NCI-H524 (cell line): ENCODE measurements at regions not wholly inside any gene's neighbourhood (a gene's known extent, or its start where the extent isn't known, plus 50 kb on each side); places are given as distances from the start of the nearest gene placed in this dataset.
"Not testable (repeated sequence)": the region's sequence is repeated elsewhere in the genome, so short reads cannot be mapped to it uniquely, and the experiment has no call there.

ENCODE experiments used
- DNase-seq, 2 experiments: peaks; one replicate each; lab custom pipeline; 2025; lab: John Stamatoyannopoulos, UW

DNA sequence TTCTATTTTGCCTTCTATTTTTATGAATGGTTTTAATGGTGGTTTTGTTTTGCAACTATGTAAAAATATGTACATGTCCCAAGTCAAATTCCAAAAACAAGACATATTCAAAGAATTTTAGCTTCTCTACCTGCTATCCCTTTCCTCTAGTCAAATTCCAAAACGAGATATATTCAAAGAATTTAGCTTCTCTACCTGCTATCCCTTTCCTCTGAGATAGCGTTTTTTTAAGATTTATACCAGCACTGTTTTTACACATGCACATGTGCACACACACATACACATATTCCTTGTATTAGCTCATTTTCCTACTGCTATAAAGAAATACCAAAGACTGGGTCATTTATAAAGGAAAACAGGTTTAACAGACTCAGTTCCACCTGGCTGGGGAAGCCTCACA is 199.1 kb upstream of the ARL4C start:
- no peak for DNase-seq

- DNase-seq = no peak
Observed at GRCh38 chr2:234694244-234695013, 197.5 kb upstream of the ARL4C start.

DNA sequence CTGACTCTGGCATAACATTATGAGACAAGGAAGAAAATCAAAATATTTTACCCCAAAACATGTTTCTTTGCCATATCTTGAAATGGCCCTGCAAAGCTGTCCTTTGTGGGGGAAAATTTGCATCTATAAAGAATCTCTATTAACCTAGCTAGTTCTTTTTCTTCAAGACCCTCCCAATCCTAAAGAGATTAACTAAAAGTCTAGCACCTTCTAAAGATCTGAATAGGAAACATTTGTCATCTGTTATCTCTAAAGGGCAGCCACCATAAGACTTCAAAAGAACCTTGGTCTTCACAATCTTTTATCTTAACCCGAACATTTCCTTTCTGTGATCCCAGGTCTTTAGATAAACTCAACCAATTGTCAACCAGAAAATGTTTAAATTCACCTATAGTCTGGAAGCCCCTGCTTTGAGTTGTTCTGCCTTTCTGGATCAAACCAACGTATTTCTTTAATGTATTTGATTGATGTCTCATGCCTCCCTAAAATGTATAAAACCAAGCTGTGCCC is 196.9 kb upstream of the ARL4C start:
- not testable (repeated sequence) for DNase-seq

DNA sequence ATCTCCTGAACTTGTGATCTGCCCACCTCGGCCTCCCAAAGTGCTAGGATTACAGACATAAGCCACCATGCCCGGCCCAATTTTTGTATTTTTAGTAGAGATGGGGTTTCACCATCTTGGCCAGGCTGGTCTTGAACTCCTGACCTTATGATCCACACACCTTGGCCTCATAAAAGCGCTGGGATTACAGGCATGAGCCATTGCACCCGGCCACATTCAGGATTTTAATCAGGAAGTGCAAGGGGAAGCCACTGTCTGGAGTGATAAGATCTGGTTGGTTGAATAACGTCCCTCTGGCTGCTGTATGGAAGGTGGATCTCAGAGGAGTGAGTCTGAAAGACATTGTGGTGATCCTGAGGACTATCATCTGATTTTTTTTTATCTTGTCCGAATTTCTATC is 196.3 kb upstream of the ARL4C start:
- not testable (repeated sequence) for DNase-seq

DNA sequence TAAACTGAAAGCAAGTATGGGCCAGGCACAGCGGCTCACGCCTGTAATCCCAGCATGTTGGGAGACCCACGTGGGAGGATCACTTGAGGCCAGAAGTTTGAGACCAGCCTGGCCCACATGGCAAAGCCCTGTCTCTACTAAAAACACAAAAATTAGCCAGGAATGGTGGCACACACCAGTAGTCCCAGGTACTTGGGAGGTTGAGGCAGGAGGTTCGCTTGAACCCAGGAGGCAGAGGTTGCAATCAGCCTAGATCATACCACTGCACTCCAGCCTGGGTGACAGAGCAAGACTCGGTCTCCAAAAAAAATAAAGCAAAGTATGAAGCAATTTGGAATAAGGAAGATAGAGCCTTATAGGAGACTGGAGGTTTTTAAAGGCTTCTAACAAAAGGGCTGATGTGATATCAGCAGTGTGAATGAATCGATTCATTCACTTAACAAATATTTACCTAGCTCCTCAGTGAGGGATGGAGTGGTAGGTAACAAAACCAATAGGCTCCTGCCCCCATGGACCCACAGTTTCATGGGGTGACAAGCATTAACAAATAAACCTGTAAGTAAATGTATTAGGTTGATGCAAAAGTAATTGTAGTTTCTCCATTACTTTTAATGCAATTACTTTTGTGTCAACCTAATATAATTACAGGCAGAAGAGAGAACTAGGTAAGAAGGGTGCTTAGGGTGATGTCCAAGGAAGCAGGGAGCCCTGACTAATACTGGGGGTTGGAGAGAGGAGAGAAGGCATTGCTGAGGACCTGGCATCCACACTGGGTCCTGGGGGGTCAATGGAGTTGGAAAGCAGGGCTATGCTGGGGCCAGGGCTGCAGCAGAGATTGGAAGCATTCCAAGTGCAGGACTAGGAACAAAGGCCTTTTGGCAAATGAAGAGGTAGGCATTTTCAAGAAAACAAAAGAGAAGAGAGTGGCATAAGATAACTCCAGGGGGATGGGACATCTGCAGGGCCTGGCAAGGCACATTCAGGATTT is 195.4 kb upstream of the ARL4C start:
- DNase-seq = no peak

DNA sequence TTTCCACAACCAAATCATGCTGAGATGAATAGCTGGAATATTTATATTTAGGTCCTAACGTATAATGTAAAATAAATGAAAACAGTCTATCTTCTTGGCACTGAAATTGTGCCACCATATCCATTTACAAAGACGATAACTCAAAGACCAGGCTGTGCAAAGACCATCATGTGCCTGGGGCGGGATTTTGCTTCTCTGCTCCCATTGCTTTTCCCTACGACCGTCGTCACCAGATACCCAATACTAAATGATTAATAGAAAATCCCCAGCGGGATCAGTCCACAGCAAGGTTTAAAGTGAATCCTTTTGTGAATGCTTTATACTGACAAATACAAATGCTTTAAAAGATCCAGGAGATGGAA is 194.3 kb upstream of the ARL4C start:
- DNase-seq = no peak

- DNase-seq = peak in 1 of 2 experiments; percentile 41
Observed at GRCh38 chr2:234690569-234691213, 193.8 kb upstream of the ARL4C start.

- no peak for DNase-seq
Observed at GRCh38 chr2:234689911-234690379, 193.1 kb upstream of the ARL4C start.

DNA sequence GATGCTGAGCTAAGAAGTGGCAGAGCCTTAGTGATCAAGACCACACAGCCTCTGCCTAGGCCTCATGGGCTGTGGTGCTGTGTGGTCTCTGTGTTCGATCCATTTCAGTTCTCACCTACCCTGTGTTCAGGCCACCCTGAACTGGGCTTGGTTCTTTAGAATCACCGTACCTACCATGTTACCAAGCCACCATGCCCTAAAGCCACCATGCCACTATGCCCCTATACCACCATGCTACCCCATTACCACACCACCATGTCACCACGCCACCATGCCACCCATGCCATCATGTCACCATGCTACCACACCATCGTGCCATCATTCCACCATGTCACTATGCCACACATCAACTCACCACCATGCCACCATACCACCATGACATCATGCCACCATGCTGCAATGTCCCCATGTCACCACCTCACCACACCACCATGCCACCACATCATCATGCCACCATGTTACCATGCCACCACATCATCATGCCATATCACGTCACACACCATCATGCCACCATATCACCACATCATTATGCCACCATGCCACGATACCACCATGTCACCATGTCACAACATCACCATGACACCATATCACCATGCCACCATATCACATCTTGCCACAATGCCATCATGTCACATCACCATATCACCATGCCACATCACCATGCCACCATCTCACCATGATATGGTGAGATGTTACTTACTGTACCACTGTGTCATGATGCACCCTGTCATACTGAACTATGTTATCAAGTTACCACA is 191.0 kb upstream of the ARL4C start:
- no peak for DNase-seq

DNA sequence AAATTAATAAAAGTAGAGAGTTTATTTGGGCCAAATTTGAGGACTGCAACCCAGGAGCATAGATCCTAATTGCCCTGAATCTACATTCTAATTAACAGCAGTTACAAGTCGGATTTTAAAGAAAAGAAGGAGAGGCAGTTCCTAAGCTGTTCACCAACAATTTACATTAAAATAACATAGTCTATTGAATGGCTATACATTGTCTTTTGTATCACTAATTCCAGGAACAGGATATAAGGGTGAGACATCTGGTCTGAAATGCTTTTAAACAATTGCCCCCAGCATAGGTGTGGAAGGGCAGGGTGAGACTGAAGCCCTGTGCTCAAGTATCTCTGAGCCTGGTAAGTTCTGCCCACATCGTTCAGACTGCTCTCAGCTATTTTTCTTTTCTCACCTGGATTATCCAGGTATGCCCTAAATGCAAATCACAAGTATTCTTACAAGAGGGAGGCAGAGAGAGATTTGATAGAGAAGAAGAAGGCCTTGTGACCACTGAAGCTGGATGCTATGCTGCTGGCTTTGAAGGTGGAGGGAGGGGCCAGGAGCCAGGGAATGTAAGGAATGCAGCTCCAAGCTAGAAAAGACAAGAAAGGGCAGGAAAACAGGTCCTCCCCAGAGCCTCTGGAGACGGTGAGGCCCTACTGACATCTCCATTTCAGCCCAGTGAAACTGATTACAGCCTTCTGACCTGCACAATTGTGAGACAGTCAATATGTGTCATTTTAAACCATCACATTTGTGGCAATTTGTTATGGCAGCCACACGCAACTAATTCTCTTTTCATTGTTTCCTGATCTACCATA is 189.4 kb upstream of the ARL4C start:
- no peak for DNase-seq

GRCh38 chr2:234684466-234684865 is 187.6 kb upstream of the ARL4C start:
- DNase-seq = no peak

- no peak for DNase-seq
Observed at GRCh38 chr2:234683950-234684349, 187.1 kb upstream of the ARL4C start.

DNA sequence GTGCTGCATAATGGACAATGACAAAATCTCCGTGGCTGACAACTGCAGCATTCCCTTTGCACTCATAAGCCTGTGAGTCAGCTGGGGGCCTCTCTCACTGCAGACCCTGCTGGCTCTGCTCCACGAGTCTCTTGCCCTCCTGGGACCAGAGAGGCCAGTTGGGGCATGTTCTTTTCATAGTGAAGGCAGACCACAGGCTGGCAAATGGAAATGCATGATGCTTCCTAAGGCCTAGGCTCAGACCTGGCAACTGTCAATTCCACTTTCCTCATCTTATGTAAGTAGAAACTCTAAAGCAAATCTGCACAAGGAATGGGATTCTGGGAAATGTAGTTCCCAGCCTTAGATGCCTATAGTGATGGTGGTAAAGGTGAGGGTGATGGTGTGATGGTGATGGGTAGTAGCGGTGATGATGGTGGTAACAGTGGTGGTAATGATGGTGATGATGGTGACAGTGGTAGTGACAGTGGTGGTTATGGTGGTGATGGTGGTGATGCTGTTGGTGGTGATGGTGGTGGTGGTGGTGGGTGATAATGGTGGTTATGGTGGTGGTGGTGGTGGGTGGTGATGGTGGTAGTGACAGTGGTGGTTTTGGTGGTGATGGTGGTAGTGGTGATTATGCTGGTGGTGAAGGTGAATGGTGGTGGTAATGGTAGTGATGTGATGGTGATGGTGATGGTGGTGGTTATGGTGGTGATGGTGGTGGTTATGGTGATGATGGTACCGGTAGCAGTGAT is 185.8 kb upstream of the ARL4C start:
- DNase-seq = peak in 1 of 2 experiments; percentile 52

DNA sequence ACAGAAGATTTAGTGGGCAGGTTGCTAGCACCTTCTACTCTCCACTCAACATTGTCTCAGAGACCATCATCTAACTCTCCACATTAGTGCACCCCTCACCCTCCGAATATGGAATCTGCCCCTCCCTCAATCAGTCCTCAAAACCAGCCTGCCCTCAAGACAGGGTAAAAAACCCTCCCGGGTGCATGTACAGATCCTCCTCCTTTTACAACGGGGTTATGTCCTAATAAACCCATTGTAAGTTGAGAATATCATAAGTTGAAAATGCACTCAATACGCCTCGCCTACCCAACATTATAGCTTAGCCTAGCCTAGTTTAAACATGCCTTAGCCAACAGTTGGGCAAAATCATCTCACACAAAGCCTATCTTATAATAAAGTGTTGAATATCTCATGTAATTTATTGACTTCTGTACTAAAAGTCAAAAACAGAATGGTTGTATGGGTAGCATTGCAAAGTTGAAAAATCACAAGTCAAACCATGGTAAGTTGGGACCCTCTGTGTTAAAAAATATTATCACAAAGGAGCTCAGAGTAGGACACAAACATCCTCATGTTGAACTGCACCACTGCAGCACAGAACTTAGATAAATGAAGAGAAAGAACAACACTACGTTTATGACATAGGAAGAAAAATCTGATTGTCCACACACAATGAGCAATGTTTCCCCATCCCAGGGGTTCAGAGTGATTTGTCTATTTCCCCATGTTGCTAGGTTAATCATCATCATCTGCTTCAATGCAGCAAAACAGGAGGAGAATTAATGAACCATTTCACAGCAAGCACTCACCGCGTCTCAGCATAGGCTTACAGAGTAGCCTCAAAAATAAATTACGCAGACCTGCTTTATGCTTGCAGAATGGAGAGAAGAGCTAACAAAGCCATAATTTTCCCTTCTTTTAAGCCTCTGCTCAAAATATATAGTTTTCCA is 184.1 kb upstream of the ARL4C start:
- DNase-seq = no peak

DNA sequence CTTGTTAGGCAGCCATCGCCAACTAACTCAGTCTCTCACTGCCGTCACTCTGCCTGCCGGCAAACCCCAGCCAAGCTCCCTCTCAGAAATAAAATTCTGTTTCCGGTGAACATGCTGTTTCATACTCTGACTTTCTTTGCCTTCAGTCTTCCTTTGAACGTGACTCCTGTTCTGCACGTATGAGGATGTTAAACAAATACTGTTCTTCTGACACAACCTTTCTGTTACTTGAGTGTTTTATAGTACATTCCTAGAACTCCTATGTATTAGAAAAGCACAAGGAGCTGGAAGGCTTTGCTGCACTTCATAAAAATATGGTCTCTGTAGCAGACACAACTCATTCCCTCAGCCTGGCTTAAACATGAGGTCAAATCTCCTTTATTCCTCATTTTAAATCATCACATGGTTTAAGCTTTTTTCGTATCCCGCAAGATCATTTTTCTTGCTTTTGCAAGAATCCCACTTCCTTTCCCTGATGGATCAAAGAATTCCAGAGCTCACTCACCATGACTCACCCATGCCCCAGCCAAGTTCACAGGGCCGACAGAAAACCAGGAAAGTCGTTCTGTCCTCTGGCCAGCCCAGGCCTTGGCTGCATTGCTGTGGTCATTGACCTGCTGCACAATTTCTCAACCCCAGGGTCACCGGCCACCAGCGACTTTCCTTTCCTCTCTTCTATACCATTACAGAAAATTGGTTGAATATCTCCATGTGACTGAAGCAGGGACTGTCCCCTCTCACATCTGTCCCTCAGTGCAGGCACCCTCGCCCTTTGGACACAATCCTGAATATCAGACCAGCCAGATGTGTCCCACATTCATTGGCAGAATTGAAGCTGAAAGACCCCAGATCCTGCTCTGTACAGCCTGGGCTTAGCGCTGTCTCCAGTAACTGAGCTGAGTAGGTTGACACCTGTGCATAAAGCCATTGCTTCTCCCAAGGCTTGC is 183.1 kb upstream of the ARL4C start:
- no peak for DNase-seq

DNA sequence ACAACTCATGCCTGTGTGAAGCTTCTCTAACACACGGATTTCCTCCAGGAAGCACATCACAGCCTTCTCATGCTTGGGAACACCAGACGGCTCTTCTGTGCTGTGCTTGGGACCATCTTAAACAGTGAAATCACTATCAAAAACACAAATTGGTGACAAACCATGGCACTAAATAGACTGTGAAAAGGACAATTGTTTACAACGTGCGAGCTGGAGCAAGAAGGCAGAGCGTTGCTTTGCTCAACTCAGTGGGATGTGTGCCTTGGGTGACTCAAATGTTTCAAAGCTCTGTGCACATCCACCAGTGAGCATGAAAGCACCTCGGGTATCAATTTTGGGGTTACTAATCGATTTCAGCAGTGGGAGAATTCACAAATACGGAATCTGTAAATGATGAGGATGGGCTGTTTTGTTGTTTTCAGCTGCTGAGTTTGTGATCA is 182.4 kb upstream of the ARL4C start:
- DNase-seq = no peak

GRCh38 chr2:234678711-234679110 is 181.8 kb upstream of the ARL4C start:
- peak in 1 of 2 experiments; percentile 61 for DNase-seq
